ENCODE measurements at regions not wholly inside any gene's neighbourhood (a gene's known extent, or its start where the extent isn't known, plus 50 kb on each side); places are given as distances from the start of the nearest gene placed in this dataset.
"Not testable (repeated sequence)": the region's sequence is repeated elsewhere in the genome, so short reads cannot be mapped to it uniquely, and the experiment has no call there.

GRCh38 chr3:75840160-75840559 is 54.8 kb upstream of the ZNF717 start:
- DNase-seq (ENCODE audit: low read depth): not testable (repeated sequence)

GRCh38 chr3:75850301-75851008 is 65.1 kb upstream of the ZNF717 start:
- H3K4me3 ChIP-seq (ENCODE audit: low read length): not testable (repeated sequence)

More at GRCh38 chr3:75840160-75840559, 54.8 kb upstream of the ZNF717 start:
- not testable (repeated sequence) for H3K4me3 ChIP-seq (ENCODE audit: low read length)

GRCh38 chr3:75863130-75863529 is 77.8 kb upstream of the ZNF717 start:
- no peak overlapping the region for H3K4me3 ChIP-seq (ENCODE audit: low read length)
- TF ChIP-seq, protein P1, sequence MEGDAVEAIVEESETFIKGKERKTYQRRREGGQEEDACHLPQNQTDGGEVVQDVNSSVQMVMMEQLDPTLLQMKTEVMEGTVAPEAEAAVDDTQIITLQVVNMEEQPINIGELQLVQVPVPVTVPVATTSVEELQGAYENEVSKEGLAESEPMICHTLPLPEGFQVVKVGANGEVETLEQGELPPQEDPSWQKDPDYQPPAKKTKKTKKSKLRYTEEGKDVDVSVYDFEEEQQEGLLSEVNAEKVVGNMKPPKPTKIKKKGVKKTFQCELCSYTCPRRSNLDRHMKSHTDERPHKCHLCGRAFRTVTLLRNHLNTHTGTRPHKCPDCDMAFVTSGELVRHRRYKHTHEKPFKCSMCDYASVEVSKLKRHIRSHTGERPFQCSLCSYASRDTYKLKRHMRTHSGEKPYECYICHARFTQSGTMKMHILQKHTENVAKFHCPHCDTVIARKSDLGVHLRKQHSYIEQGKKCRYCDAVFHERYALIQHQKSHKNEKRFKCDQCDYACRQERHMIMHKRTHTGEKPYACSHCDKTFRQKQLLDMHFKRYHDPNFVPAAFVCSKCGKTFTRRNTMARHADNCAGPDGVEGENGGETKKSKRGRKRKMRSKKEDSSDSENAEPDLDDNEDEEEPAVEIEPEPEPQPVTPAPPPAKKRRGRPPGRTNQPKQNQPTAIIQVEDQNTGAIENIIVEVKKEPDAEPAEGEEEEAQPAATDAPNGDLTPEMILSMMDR (conservative IDR thresholded peaks at IDR 0.05; ENCODE audit: low read length): no peak
- no peak for DNase-seq (ENCODE audit: low read depth)

More at GRCh38 chr3:75850301-75851008, 65.1 kb upstream of the ZNF717 start:
- DNase-seq (ENCODE audit: low read depth): not testable (repeated sequence)

- TF ChIP-seq, protein P1 (conservative IDR thresholded peaks at IDR 0.05; ENCODE audit: low read length): no peak
- DNase-seq (ENCODE audit: low read depth): no peak
- no peak overlapping the region for H3K4me3 ChIP-seq (ENCODE audit: low read length)
Observed at GRCh38 chr3:75863878-75864277, 78.5 kb upstream of the ZNF717 start.

DNA sequence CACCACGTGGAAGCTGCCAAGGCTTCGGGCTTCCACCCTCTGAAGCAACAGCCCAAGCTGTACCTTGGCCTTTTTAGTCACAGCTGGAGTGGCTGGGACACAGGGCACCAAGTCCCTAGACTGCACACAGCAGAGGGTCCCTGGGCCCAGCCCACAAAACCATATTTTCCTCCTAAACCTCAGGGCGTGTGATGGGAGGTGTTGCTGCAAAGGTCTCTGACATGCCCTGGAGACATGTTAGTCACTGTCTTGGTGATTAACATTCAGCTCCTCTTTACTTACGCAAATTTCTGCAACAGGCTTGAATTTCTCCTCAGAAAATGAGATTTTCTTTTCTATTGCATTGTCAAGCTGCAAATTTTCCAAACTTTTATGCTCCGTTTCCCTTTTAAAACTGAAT is 98.4 kb upstream of the ZNF717 start:
- DNase-seq (ENCODE audit: low read depth); H3K4me3 ChIP-seq (ENCODE audit: low read length): not testable (repeated sequence)

DNA sequence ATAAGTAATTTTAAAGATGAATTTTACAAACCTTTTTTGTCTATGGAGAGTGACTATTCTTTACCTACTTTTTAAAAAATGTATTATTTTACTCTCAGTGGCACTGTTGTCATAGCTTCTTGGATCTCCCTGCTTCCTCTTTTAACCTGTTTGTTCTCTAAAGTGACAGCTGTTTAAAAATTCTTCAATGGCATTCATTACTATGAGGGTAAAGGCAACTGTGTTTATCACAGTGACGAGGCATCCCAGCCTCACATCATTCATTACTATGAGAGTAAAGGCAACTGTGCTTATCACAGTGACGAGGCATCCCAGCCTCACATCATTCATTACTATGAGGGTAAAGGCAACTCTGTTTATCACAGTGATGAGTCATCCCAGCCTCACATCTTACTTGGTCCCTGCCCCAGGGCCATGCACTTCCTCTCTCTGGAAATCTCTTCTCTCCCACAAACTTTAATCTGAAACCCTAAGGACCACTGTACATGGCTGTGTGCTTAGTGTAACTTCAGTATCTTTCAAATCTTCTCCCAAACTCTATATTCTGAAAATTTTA is 101.7 kb upstream of the ZNF717 start:
- TF ChIP-seq, protein P1 (conservative IDR thresholded peaks at IDR 0.05; ENCODE audit: low read length): no peak
- no peak for DNase-seq (ENCODE audit: low read depth)
- H3K4me3 ChIP-seq (ENCODE audit: low read length): no peak overlapping the region

- DNase-seq (ENCODE audit: low read depth): no peak
- H3K4me3 ChIP-seq (ENCODE audit: low read length): no peak overlapping the region
- TF ChIP-seq, protein P1 (conservative IDR thresholded peaks at IDR 0.05; ENCODE audit: low read length): no peak
Observed at GRCh38 chr3:75894234-75894633, 108.9 kb upstream of the ZNF717 start.

DNA sequence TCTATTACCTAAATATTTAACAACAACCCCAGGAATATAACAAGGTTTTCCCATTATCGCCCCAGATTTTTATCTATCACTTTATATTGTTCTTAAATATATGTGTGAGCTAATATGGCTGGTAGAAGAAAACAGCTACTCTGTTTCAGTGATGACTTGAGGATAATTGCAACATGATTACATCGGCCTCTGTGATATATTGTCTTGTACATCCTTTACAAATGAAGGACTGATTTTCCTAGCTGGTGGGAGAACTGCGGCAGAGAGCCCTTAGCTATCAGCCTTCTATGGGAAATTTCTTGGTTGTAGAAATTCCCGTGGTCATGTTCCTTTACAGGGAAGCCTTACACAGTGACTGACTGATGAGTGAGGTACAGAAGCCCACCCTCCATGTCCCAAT is 110.9 kb upstream of the ZNF717 start:
- no peak for DNase-seq (ENCODE audit: low read depth)
- TF ChIP-seq, protein P1 (conservative IDR thresholded peaks at IDR 0.05; ENCODE audit: low read length): no peak
- no peak overlapping the region for H3K4me3 ChIP-seq (ENCODE audit: low read length)

- DNase-seq (ENCODE audit: low read depth); H3K4me3 ChIP-seq (ENCODE audit: low read length): not testable (repeated sequence)
Observed at GRCh38 chr3:75901446-75901845, 116.1 kb upstream of the ZNF717 start.

Data from AG10803 (cell line).